GM12865 (cell line): ENCODE measurements at regions not wholly inside any gene's neighbourhood (a gene's known extent, or its start where the extent isn't known, plus 50 kb on each side); places are given as distances from the start of the nearest gene placed in this dataset.

Experiments used
- DNase-seq: peaks from one replicate; pipeline ENCODE4 v3.0.0; 2010; ENCODE audit warnings: low read depth
- H3K4me3 ChIP-seq: 2 replicates; pipeline ENCODE4 v1.5.1; 2011; ENCODE audit warnings: mild to moderate bottlenecking, low read depth, low read length, control low read depth
- TF ChIP-seq, protein P1 (sequence below): IDR thresholded peaks from 2 replicates; pipeline ENCODE4 v1.5.1; 2011; ENCODE audit warnings: low read length, control low read depth, low read depth, inconsistent platforms; ENCODE audit not compliant: insufficient read depth; ENCODE audit errors: missing control alignments

DNA sequence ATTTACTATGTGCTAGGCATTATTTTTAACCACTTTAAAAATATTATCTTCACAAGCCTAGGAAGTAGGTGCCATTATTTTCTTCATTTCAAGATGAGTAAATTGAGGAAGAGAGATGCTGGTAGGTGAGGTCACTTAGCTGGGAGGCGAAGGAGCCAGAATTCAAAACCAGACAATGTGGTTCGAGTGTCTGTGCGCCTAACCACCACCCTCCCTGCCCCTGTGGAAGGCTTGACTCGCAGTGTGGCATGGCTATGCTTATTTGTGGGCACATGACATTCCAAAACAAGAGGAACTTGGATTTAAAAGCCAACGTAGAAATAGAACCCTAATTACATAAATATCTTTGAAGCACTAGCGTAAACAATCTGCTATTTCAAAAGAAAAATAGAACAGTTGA, 226.6 kb upstream of the PITX2 start:
- DNase-seq = no peak
- no peak overlapping the region for H3K4me3 ChIP-seq
- TF ChIP-seq, protein P1, sequence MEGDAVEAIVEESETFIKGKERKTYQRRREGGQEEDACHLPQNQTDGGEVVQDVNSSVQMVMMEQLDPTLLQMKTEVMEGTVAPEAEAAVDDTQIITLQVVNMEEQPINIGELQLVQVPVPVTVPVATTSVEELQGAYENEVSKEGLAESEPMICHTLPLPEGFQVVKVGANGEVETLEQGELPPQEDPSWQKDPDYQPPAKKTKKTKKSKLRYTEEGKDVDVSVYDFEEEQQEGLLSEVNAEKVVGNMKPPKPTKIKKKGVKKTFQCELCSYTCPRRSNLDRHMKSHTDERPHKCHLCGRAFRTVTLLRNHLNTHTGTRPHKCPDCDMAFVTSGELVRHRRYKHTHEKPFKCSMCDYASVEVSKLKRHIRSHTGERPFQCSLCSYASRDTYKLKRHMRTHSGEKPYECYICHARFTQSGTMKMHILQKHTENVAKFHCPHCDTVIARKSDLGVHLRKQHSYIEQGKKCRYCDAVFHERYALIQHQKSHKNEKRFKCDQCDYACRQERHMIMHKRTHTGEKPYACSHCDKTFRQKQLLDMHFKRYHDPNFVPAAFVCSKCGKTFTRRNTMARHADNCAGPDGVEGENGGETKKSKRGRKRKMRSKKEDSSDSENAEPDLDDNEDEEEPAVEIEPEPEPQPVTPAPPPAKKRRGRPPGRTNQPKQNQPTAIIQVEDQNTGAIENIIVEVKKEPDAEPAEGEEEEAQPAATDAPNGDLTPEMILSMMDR = no peak

DNA sequence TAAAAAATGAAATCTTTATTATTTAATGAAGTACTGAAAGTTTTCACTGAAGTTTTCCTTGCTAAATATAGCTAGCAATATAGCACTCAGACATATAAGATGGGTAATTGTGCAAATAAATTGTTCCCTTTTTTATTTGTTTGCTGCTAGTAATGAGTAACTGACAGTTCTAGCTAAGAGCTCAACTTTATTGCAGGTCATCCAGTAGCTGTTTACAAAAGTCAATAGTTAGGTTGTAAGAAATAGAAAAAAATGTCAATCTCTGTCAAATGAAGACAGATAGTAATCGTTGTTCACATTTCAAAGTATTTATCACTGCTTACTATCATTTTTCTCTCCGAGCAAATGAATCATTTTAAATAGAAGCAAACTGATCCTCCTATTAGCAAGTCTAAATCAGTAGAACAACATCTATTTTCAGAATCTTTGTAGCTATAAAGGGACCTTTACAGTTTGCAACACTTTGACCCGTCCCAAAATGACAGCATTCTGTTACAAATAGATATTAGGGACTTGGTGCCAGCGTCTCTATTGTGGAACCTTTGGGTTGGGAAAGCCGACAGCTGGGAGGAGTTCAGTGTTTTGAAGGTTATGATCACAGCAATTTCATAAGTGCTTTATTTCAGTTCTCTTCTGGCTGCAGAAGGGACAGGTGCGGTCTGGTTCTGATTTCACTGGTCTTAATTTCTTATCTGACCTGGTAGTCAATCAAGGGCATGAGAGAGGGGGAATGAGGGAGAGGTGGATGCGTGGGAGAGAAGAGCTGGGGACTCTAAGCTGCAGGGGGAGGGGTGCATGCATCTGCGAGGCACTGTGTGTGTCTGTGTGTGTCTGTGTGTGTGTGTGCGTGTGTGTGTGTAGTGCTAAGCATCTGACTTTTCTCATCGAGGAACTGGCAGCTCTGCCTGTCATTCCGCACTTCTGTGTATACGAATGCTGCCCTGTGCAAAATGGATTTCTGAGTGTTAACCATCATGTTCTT, 227.9 kb upstream of the PITX2 start:
- TF ChIP-seq, protein P1 = no peak
- DNase-seq = no peak
- H3K4me3 ChIP-seq = no peak overlapping the region

DNA sequence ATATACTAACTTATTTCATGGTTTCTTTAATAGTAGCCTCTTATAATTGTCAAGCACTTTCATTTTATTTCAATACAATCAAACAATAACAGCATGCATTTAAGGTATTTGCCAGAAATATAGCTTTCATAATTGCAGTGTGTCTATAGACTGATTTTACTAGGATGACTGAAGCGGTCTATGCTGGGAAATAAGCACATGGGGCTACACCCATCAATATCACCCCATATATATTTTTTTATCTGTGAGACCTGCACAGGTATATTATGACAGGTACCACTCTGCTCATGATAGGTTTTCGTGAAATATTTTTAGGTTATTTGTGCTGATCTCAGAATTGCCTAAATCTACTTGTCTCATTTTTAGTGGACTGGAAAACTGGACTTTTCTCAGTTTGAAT, 229.1 kb upstream of the PITX2 start:
- TF ChIP-seq, protein P1 = no peak
- no peak overlapping the region for H3K4me3 ChIP-seq
- DNase-seq = no peak

DNA sequence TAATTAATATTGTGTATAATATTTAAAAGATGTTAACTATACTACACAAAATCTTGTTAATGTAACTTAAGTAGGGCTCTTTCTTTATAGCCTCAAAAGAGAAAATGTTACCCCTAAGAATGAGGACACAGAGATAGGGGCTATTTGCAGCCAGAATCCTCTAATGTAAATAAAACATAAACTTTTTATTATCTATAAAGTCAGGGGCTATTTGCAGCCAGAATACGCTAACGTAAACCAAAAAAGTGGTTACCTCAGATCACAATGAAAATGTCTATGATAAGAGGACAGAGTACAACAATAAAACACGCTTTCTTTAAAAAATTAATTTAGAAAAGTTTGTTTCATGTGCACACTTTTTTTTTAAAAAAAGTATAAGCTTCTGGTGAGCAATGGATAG, 229.9 kb upstream of the PITX2 start:
- no peak for DNase-seq
- no peak overlapping the region for H3K4me3 ChIP-seq
- TF ChIP-seq, protein P1 = no peak

DNA sequence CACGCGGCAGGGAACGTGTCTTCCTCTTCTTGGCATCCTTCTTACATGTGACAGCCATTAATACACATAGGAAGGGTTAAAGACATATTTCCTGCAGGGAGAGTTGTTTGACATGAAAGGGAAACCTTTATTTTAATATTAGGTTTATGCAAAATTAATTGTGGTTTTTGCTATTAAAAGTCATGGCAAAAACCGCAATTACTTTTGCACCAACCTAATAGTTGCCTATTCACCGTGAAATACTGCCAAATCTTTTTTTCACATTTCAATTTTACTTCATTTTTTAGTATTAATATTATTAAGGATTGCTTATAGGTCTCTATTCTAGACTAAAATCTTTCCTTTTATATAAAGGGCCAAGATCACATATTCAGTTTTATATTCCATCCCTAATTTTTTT, 230.4 kb upstream of the PITX2 start:
- DNase-seq = no peak
- TF ChIP-seq, protein P1 = no peak
- H3K4me3 ChIP-seq = no peak overlapping the region

DNA sequence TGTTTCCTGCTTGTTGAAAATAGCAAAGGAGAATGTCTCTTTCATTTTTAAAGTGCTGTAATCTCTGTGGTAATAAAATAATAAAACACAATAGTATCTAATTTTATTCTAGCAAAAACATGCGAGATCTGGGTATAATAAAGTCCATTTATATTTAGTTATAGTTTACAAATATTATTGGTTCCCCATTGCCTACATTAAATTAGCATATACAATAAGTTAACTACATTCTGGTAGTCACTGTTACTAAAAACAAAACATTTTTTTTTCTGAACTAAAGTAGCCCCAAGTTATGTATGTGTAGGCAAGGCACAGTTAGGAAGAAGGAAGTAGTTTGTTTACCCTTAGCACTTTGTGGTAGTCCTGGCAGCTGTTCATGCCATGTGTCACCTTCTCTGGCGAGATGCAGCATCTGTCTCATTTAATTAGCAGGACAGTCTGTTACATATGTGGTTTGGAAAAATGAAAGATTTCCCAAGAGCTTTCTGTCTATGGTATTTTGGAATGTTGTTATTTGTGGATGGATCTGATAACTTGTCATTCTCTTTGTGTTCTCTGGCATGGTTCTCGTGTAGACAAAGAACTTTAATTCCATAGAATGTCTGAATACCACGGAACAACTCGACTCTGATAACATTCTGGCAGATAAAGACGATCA, 231.3 kb upstream of the PITX2 start:
- no peak for DNase-seq
- H3K4me3 ChIP-seq = no peak overlapping the region
- TF ChIP-seq, protein P1 = no peak
